Neural cell (in vitro differentiated cells): ENCODE measurements at regions not wholly inside any gene's neighbourhood (a gene's known extent, or its start where the extent isn't known, plus 50 kb on each side); places are given as distances from the start of the nearest gene placed in this dataset.

Experiments used
- CTCF ChIP-seq: fragments of 450-650 bp; IDR thresholded peaks from 2 replicates; pipeline ENCODE4 v1.5.1; 2014; ENCODE audit warnings: antibody characterized with exemption, mild to moderate bottlenecking, moderate library complexity; ENCODE audit not compliant: poor library complexity, severe bottlenecking
- EP300 ChIP-seq: fragments of 450-650 bp; conservative IDR thresholded peaks from 2 replicates; pipeline ENCODE4 v1.6.1; 2014; ENCODE audit warnings: antibody characterized with exemption, mild to moderate bottlenecking, moderate library complexity; ENCODE audit not compliant: poor library complexity, severe bottlenecking
- EZH2 ChIP-seq: fragments of 200-600, 300-800 bp; shearing (Covaris generic), sonication (generic); IDR thresholded peaks from 2 replicates; pipeline ENCODE4 v1.6.1; 2014; ENCODE audit warnings: antibody characterized with exemption, low read length, borderline replicate concordance, mild to moderate bottlenecking; ENCODE audit not compliant: insufficient read depth, poor library complexity, severe bottlenecking
- MXI1 ChIP-seq: fragments of 450-650 bp; conservative IDR thresholded peaks from 2 replicates; pipeline ENCODE4 v1.6.1; 2014; ENCODE audit warnings: antibody characterized with exemption, mild to moderate bottlenecking; ENCODE audit not compliant: poor library complexity, severe bottlenecking
- POLR2AphosphoS5 ChIP-seq: IDR thresholded peaks from 2 replicates; pipeline ENCODE4 v1.6.1; 2012
- RAD21 ChIP-seq: fragments of 450-650 bp; conservative IDR thresholded peaks from 2 replicates; pipeline ENCODE4 v1.6.1; 2014; ENCODE audit warnings: antibody characterized with exemption, mild to moderate bottlenecking, moderate library complexity
- REST ChIP-seq: IDR thresholded peaks from 2 replicates; pipeline ENCODE4 v1.6.1; 2012; ENCODE audit warnings: borderline replicate concordance

- TF ChIP-seq CTCF = no peak
- no peak for TF ChIP-seq POLR2AphosphoS5
- TF ChIP-seq RAD21 = no peak
- TF ChIP-seq EP300 = no peak
- TF ChIP-seq EZH2 = no peak
- no peak for TF ChIP-seq MXI1
- no peak for TF ChIP-seq REST
These were observed 133.9 kb upstream of the CXorf66 start for GRCh38 chrX:140099221-140099620.
